ENCODE measurements at regions not wholly inside any gene's neighbourhood (a gene's known extent, or its start where the extent isn't known, plus 50 kb on each side); places are given as distances from the start of the nearest gene placed in this dataset.

GRCh38 chr7:114182837-114183236 is 231.8 kb upstream of the FOXP2 start:
- TF ChIP-seq CTCF (conservative IDR thresholded peaks at IDR 0.05 in 1 of 2, IDR thresholded peaks at IDR 0.05 in 1 of 2; ENCODE audit: extremely low read depth in 1 of 2, insufficient read depth in 1 of 2, low read depth in 1 of 2, low read length in 2 of 2) (no peak), EZH2 (IDR thresholded peaks at IDR 0.05; ENCODE audit: borderline replicate concordance, low read length) (no peak)
